ENCODE measurements at regions not wholly inside any gene's neighbourhood (a gene's known extent, or its start where the extent isn't known, plus 50 kb on each side); places are given as distances from the start of the nearest gene placed in this dataset.
A peak's percentile ranks its signal among the peaks of the same experiment; 100 is the strongest.

- DNase-seq (ENCODE audit: low spot score): no peak
Observed at GRCh38 chr12:31868965-31869364, 90.2 kb upstream of the RESF1 start.

DNA sequence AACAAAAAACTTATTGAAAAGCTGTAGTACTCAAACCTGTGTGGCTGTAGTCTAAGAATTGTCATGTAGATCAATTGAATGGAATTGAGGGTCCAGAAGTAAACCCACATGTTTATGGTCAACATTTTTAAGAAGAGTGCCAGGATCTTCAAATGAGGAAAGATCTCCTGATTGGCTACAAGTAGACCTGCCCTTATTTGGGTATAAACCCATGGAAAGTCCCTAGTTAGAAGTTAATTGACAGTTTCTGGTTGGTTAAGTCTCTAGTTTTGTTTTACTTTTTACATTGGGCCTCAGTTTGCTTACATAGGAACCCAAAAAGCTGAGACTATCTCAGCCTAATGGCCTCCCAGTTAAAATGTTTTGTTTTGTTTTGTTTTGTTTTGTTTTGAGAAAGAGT, 91.9 kb upstream of the RESF1 start:
- no peak for DNase-seq (ENCODE audit: low spot score)

GRCh38 chr12:31866523-31866922, 92.7 kb upstream of the RESF1 start:
- DNase-seq (ENCODE audit: low spot score): no peak

DNA sequence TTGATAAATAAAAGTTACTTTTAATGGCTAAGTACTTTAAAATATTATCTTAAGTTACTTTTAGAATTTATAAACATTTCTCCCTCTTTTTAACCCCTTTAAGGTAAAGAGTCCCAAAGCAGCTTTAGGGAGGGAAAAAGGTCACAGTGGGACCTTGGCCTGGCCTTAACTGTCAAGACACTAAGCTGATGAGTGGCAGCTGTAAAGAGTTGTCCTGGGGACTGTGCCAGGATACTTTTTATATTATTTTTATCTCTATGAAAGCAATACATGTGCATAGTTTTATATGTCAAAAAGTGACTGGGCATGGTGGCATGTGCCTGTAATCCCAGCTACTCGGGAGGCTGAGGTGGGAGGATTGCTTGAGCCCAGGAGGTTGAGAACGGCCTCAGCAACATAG, 94.2 kb upstream of the RESF1 start:
- DNase-seq (ENCODE audit: low spot score): no peak

- no peak for DNase-seq (ENCODE audit: low spot score)
Observed at GRCh38 chr12:31861360-31861759, 97.9 kb upstream of the RESF1 start.

DNA sequence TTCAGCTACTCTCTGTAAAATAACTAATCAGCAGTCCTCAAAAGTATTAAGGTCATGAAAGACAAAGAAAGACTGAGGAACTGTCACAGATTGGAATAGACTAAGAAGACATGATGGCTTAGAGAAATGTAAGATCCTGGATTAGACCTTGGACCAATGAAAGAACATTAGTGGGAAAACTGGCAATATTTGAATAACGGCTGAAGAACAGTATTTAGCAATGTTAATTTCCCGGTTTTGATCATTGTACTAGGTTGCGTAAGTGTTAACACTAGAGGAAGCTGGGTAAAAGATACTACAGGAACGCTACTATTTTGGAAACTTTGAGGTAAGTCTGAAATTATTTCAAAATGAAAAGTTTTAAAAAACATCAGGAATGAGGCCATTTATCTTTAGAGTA, 98.8 kb upstream of the RESF1 start:
- no peak for DNase-seq (ENCODE audit: low spot score)

- DNase-seq (ENCODE audit: low spot score): no peak
Observed at GRCh38 chr12:31859232-31859977, 99.8 kb upstream of the RESF1 start.

GRCh38 chr12:31855427-31855826, 103.8 kb upstream of the RESF1 start:
- DNase-seq (ENCODE audit: low spot score): no peak

- no peak for DNase-seq (ENCODE audit: low spot score)
Observed at GRCh38 chr12:31853977-31854376, 105.2 kb upstream of the RESF1 start.

DNA sequence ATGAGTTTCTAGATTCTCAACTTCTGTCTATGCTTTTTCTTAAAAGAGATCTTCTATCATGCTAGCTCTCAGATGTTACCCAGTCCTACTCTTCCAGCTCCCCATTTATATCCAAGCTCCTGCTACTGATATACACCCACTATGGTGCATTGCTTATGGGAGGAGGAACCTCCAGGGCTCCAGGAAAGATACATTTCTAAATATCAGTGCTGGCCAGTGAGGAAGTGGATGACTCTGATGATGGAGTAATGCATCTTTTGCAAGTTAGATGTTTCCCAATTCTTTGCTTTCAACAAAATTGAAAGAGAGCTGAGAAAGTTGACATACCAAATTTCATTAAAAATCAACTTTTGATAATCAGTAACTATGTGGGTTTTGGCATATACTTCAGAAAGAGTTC, 105.7 kb upstream of the RESF1 start:
- DNase-seq (ENCODE audit: low spot score): no peak

GRCh38 chr12:31850268-31850667, 108.9 kb upstream of the RESF1 start:
- no peak for DNase-seq (ENCODE audit: low spot score)

DNA sequence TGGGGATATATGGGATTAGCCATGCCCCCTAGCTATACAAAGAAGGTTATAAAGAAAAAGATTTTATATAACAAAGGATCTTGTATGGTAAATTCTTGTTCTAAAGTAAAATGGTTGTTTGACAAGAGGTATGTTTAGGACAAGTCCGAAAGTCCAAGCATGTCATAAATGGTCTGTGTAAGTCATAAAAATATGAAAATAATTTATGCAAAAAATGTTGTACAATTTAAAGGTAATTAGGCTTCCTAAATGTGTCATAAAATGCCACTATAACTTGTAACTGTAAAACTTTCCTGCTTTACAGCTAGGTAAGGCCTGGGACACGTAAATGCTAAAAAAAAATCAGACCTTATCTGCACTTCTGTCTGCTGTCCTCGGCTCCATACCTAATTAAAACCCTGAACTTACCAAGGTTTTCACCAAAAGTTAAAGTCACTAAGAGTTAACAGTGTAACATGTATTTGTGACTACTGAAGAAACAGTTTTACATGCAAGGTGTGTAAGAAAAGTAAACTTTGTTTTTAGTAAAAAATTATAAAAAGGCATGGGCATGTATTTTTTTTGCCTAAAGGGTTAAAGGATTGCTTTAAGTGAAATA, 110.0 kb upstream of the RESF1 start:
- DNase-seq (ENCODE audit: low spot score): peak; percentile 16

DNA sequence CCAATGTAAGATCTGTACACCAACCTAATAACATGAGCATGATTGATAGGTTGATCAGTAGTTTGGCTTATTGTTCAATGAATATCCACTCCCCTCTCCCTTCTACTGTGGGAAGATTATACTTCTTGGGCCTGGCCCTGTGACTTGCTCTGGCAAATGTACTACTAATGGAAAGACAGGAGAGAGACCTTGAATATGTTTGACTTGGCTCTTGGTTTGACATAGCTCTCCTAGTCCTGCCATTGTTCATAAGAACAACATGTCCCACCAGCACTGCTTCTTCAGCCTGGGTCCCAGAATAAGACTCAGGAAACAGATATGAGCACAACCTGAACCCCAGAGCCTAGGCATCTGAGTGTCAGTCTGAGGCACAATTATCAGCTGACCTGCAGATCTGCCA, 112.8 kb upstream of the RESF1 start:
- no peak for DNase-seq (ENCODE audit: low spot score)

DNA sequence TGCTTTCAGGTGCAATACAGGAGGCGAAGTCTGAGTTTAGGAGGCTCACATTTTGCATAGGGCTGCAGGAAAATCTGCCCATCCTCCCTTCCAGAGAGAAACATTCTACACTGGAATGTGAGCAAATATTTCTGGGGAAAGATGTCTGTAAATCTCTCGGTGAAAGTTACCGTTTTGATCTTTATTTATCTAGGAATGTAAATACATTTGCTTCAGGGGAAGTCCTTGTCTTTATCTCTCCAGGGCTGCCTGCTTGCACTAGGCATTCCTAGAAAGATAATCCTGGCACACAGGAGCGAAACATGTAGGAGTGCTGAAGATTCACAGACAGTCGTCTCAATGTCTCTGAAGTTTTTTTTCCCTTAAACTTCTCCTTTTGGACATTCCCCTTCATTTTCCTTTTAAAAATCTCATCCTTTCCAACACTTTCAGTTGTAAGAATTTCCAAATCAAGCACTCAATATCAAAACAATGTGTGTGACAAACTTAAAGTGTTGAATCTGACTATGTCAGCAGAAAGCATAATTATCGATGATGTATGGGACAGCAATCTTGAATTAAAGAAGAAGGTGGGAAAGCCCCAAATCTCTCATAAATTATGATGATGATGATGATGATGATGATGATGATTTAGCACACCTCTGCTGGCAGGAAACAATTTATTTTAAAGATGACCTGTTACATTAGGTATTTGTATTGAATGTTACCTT, 113.4 kb upstream of the RESF1 start:
- DNase-seq (ENCODE audit: low spot score): no peak

- DNase-seq (ENCODE audit: low spot score): no peak
Observed at GRCh38 chr12:31843398-31844095, 114.7 kb upstream of the AMN1 start.

GRCh38 chr12:31837913-31838312, 109.1 kb upstream of the AMN1 start:
- DNase-seq (ENCODE audit: low spot score): no peak

- DNase-seq (ENCODE audit: low spot score): no peak
Observed at GRCh38 chr12:31835276-31835882, 106.6 kb upstream of the AMN1 start.

GRCh38 chr12:31834150-31834549, 105.3 kb upstream of the AMN1 start:
- no peak for DNase-seq (ENCODE audit: low spot score)

GRCh38 chr12:31832740-31833729, 104.2 kb upstream of the AMN1 start:
- no peak for DNase-seq (ENCODE audit: low spot score)

GRCh38 chr12:31828071-31828470, 99.2 kb upstream of the AMN1 start:
- DNase-seq (ENCODE audit: low spot score): no peak

GRCh38 chr12:31822761-31823160, 93.9 kb upstream of the AMN1 start:
- DNase-seq (ENCODE audit: low spot score): no peak

Measured in SK-N-DZ (cell line).